Common myeloid progenitor, CD34-positive (primary cell): ENCODE measurements at regions not wholly inside any gene's neighbourhood (a gene's known extent, or its start where the extent isn't known, plus 50 kb on each side); places are given as distances from the start of the nearest gene placed in this dataset.
"Not testable (repeated sequence)": the region's sequence is repeated elsewhere in the genome, so short reads cannot be mapped to it uniquely, and the experiment has no call there.

ENCODE experiments used
- CTCF ChIA-PET: fragments of 350-600 bp; sonication (Branson Sonifier 250); formaldehyde crosslinking; loops from one replicate; lab custom pipeline; 2021; ENCODE audit warnings: antibody characterized with exemption; lab: Charles Lee
- POLR2A ChIA-PET: fragments of 350-600 bp; sonication (Branson Sonifier 250); formaldehyde crosslinking; loops from one replicate; lab custom pipeline; 2021; ENCODE audit warnings: antibody characterized with exemption; lab: Charles Lee
- DNase-seq, 3 donors: peaks; one replicate each; pipeline versions ENCODE4 v3.0.0 to v3.0.0-alpha.2; 2013
- H3K27ac ChIP-seq, 2 experiments: 1 replicate in 1 of 2; 2 replicates in 1 of 2; pipeline ENCODE4 v1.7.0; 2013; ENCODE audit warnings: inconsistent platforms in 2 of 2, low read length in 2 of 2, mild to moderate bottlenecking in 2 of 2, low read depth in 1 of 2, moderate library complexity in 1 of 2; ENCODE audit not compliant: severe bottlenecking in 2 of 2, insufficient read depth in 1 of 2, poor library complexity in 1 of 2
- H3K27me3 ChIP-seq, 5 experiments: replicated peaks in 2 of 5; 1 replicate in 3 of 5; 2 replicates in 2 of 5; pipeline versions ENCODE4 v1.6.1 to v1.7.0; 2013; ENCODE audit warnings: low read length in 4 of 5, mild to moderate bottlenecking in 2 of 5, moderate library complexity in 2 of 5, inconsistent platforms in 1 of 5; ENCODE audit not compliant: insufficient read depth in 5 of 5, control insufficient read depth in 4 of 5
- H3K36me3 ChIP-seq, 4 experiments: 1 replicate in 2 of 4; 2 replicates in 2 of 4; pipeline versions ENCODE4 v1.6.1 to v1.7.0; 2013; ENCODE audit warnings: low read length in 3 of 4, control low read depth in 1 of 4, mild to moderate bottlenecking in 1 of 4; ENCODE audit not compliant: control insufficient read depth in 4 of 4, insufficient read depth in 4 of 4
- H3K4me1 ChIP-seq, 4 experiments: 1 replicate in 3 of 4; 2 replicates in 1 of 4; pipeline versions ENCODE4 v1.6.1 to v1.7.1; 2013; ENCODE audit warnings: low read length in 3 of 4, mild to moderate bottlenecking in 3 of 4, control low read depth in 1 of 4, inconsistent platforms in 1 of 4, moderate library complexity in 1 of 4; ENCODE audit not compliant: control insufficient read depth in 4 of 4, insufficient read depth in 4 of 4; ENCODE audit errors: control extremely low read depth in 1 of 4
- H3K4me3 ChIP-seq, 7 experiments: 1 replicate in 4 of 7; 2 replicates in 3 of 7; pipeline versions ENCODE4 v1.5.1 to v1.7.0; 2013; ENCODE audit warnings: mild to moderate bottlenecking in 7 of 7, low read length in 6 of 7, moderate library complexity in 6 of 7, inconsistent platforms in 2 of 7, low read depth in 2 of 7, control low read depth in 1 of 7; ENCODE audit not compliant: insufficient read depth in 4 of 7, control insufficient read depth in 1 of 7; ENCODE audit errors: extremely low read depth in 1 of 7
- H3K9me3 ChIP-seq, 5 experiments: 1 replicate in 4 of 5; 2 replicates in 1 of 5; pipeline versions ENCODE4 v1.6.1 to v1.7.1; 2013; ENCODE audit warnings: low read length in 4 of 5, mild to moderate bottlenecking in 2 of 5, inconsistent platforms in 1 of 5, low read depth in 1 of 5, moderate library complexity in 1 of 5; ENCODE audit not compliant: control insufficient read depth in 4 of 5, insufficient read depth in 2 of 5; ENCODE audit errors: control extremely low read depth in 1 of 5
- WGBS: methylation state at CpG from one replicate; pipeline ENCODE4 v1.1.5; 2013; ENCODE audit not compliant: insufficient coverage; 5-methylcytosine and 5-hydroxymethylcytosine counted together

DNA sequence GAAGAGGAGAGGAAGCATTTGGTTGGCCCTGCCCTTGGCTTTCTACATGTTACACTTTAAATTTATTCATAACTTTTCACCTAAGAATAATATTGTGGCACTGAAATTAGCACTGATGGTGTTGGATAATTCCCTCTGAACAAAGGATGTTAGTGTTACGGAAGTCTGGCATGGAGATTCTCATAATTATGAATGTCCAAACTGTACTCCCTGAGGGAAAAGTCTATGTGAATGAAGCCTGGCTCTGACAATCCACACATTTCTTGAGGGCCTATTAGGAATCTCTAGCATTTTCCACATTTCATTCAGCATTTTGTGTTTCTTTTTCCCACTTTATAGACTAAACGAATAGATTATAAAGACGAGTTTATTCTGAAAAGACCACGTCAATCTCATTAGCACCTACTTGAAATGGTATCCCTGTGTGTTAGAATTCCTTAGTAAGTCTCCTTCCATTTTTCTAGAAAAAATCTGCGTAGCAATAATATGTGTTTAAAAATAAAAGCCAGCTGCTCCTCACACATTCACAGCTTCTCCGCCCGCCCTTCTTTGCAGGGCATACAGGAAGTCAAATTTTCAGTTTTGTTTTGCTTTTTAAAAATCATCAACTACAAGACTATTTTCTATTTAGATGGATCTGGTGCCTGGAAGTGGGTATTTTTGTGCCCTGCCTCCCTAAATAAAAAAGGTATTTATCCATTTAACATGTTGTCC, 131.8 kb upstream of the PALS2 start:
- ChIA-PET CTCF (no interaction called here), POLR2A (no interaction called here)
- WGBS: no CpG with 5 or more reads among the region's 7 CpGs
- no peak for DNase-seq
- Histone ChIP-seq H3K27me3 (no peaks in the 10 kb centered on the region), H3K9me3 (no peaks in the 10 kb centered on the region), H3K27ac (no peak overlapping the region), H3K36me3 (no peaks in the 10 kb centered on the region), H3K4me1 (peaks cover 0 to 8% (median 2%) of the 10 kb centered on the region in 4 experiments), H3K4me3 (no peak overlapping the region)

DNA sequence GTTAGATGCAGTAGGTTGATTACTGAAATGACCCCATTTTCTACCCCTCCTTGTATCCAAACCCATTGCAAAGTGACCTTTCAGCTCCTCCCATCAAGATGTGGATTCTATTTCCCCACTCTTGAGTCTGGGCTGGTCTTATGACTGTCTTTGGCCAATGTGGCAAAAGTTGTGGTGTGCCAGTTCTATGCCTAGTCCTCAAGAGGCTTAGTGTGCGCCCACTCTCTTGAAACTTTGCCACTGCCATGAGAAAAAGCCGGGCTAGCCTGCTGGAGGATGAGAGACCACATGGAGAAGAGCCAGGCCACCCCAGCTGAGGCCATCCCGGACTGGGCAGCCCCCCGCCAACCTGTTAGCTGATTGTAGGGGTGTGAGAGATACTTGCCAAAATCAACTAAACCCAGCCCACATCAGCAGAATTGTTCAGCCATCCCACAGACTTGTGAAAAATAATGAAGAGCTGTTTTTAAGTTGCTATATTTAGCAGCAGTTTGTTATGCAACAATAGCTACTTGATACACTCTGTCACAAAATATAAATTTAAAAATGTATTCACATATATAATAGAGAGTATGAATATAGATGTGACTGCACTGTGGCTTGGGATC, 131.0 kb upstream of the PALS2 start:
- POLR2A ChIA-PET: no interaction called here
- Histone ChIP-seq H3K4me1 (peaks cover 0 to 8% (median 2%) of the 10 kb centered on the region in 4 experiments), H3K9me3 (no peaks in the 10 kb centered on the region), H3K4me3 (no peak overlapping the region), H3K36me3 (no peaks in the 10 kb centered on the region), H3K27me3 (no peaks in the 10 kb centered on the region), H3K27ac (no peak overlapping the region)
- WGBS: 100% methylated on average over 1 of the region's 4 CpGs
- DNase-seq: no peak
- CTCF ChIA-PET: no interaction called here

DNA sequence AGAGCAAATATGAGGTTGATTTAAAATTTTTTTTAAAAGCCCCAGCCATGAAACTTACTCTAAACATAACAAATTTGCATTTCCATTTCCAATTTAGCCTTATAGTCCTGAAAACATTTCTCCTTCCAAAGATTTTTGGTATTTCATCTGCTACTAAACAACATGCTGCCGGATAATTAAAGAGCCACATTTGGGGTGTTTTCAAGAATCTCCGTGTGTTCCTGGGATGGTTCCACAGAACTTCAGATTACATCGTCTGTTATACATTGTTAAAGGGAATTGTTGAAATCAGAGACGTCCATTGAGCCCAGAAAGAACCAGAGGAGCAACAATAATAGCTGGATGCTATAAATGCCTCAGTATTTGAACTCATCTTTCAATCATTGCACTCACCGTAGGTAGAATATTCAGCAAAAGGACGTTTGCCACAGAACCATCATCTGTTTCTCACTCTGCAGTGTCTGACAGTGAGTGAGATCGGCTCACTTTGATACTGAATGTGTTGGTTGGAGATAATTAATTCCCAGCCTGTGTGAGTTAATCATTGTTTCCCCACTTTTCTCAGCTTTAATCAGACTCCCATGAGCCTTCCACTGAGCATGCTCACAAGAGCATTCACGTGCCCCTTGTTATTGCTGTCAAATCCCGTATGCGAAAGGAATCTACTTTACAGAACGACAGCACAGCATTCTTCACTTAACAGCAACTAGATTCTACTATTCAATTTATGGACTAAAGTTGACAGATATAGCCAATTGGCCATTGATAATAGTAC, 128.4 kb upstream of the PALS2 start:
- WGBS: 93% methylated on average over 6 of the region's 11 CpGs
- H3K4me3 ChIP-seq: no peak overlapping the region

DNA sequence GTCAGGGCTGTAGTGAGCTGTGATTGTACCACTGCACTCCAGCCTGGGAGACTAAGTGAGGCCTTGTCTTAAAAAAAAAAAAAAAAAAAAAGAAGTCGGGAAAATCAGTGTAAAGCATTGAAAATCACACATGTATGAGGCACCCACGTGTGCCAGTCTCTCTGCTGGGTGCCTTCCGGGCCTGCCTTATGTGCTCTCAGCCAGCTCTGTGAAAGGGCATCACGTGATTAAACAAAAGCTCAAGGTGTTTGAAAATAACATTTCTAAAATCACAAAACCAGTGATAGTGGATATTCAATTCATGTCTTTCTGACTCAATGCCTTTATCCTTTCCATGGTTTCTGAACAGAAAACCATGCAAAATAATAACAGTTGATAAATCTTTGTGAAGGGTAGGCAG, 125.2 kb upstream of the PALS2 start:
- ChIA-PET CTCF (no interaction called here), POLR2A (no interaction called here)
- Histone ChIP-seq H3K27me3 (no peaks in the 10 kb centered on the region), H3K4me3 (no peak overlapping the region), H3K36me3 (no peaks in the 10 kb centered on the region), H3K4me1 (peaks cover 0 to 5% (median 1%) of the 10 kb centered on the region in 4 experiments), H3K27ac (no peak overlapping the region), H3K9me3 (no peaks in the 10 kb centered on the region)
- no peak for DNase-seq
- WGBS: 100% methylated on average over 2 of the region's 4 CpGs

More for the DNA sequence above, 128.4 kb upstream of the PALS2 start:
- Histone ChIP-seq H3K27me3 (no peaks in the 10 kb centered on the region), H3K9me3 (no peaks in the 10 kb centered on the region), H3K27ac (no peak overlapping the region), H3K36me3 (no peaks in the 10 kb centered on the region), H3K4me1 (peaks cover 0 to 8% (median 2%) of the 10 kb centered on the region in 4 experiments)
- DNase-seq: no peak
- ChIA-PET CTCF (no interaction called here), POLR2A (no interaction called here)

DNA sequence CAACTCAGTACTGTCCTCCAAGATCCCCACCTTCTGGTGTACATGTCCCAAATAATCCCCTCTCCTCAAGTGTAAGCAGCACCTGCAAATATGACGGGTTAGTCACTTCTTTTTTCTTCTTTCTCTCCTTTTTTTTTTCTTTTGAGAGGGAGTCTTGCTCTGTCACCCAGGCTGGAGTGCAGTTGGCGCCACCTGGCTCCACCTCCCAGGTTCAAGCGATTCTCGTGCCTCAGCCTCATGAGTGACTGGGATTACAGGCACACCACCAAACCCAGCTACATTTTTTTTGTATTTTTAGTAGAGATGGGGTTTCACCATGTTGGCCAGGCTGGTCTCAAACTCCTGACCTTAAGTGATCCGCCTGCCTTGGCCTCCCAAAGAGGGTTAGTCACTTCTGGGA, 123.8 kb upstream of the PALS2 start:
- H3K4me1 ChIP-seq, H3K36me3 ChIP-seq, DNase-seq, POLR2A ChIA-PET, CTCF ChIA-PET, H3K27ac ChIP-seq, H3K9me3 ChIP-seq, H3K27me3 ChIP-seq, H3K4me3 ChIP-seq: not testable (repeated sequence)
- 100% methylated on average over 2 of the region's 5 CpGs for WGBS

DNA sequence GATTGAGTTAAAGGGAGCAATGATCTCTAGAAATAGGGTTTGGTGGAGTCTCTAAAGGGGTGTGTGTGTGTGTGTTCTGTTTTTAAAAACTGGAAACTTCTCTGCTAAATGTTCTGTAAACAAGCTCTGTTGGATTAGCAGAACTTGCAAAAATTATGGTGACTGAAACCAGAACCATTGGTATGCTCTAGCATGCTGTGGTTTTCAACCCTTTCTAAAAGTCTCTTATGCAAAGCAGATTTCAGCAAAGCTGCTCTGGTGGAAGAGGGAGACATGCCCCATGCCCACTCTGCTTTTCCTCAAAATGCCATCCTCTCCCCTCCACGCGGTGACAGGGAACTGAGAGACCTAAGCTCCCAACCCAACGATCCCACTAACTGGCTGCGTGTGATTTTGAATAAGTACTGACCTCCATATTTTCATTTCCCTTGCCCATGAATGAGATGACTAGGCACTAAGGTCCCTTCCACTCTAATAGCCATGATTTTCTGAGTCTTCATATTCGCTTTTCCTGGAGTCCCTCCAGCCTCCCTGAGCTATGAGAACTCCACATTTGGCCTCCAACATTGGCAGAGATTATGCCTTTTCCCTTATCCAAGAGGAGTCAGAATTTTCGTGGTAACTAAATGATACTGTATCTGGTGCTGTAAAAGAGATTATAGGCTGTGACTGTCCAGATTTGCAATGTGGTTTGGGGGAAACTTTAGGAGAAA, 117.3 kb upstream of the PALS2 start:
- POLR2A ChIA-PET: no interaction called here
- DNase-seq: no peak
- H3K27ac ChIP-seq: no peak overlapping the region
- H3K36me3 ChIP-seq: no peaks in the 10 kb centered on the region
- no peaks in the 10 kb centered on the region for H3K27me3 ChIP-seq
- WGBS: 81% methylated on average over 6 of the region's 6 CpGs
- H3K4me1 ChIP-seq: no peaks in the 10 kb centered on the region
- no peak overlapping the region for H3K4me3 ChIP-seq
- no peaks in the 10 kb centered on the region for H3K9me3 ChIP-seq
- CTCF ChIA-PET: no interaction called here
